ENCODE measurements at regions not wholly inside any gene's neighbourhood (a gene's known extent, or its start where the extent isn't known, plus 50 kb on each side); places are given as distances from the start of the nearest gene placed in this dataset.

DNA sequence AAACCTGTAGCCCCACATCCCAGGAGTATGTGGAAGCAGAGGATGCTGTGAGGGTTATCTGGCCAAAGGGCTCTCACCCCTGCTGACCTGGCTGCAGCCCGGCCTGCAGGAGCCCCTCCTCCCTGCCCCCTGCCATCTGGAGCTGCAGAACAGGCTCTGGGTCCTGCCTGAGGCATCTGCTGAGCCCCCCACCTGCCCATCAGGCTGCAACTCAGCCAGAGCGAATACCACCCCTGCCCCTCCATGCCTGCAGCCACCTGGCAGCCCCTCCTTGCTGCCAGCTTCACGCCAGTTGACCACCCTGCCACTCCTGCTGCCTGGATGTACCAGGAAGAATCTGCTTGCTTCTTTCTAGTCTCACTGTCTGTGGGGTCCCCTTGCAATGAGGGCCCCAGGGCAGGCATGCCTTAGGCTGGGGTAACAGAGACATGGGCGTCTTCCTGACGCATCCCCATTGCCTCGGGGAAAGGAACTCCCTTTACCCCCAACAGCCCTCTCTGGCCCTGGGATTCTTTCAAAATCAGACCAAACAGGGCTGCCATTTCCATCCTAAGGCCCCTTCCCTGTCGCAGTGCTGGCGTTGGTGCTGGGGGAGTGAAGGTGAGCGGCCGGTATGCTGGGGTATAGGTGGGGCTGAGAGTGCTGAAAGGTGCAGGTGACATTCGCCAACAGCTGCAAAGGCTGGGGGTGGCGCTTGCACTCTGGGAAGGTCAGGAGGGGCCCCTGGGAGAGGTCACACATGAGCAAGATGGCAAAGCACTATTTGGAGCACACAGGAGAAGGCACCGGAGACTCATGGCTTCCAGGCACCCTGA is 1334.6 kb downstream of the TBC1D22A start:
- CTCF ChIA-PET, result no interaction called here
- POLR2A ChIA-PET (ENCODE audit: unreplicated experiment), result no interaction called here
- BruUV-seq (replicated peaks), result no TSS peak

DNA sequence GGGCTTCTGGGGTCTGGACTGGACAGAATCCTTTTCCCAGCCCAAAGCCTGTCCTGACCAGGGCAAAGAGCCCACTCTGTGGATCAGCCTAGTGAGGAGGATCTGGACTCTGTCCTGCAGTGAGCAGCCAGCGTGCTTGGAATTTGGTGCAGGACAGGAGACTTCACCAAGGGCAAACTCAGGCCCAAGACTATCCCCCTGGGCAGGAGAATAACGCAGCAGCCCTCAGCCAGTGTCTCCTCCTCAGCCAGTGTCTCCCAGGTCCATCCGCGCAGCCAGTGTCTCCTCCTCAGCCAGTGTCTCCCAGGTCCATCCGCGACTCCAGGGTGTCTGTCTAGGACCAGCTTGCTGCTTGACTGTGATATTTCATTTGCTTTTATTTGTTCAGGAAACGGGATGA is 1334.0 kb downstream of the TBC1D22A start:
- TF ChIP-seq, protein P1, sequence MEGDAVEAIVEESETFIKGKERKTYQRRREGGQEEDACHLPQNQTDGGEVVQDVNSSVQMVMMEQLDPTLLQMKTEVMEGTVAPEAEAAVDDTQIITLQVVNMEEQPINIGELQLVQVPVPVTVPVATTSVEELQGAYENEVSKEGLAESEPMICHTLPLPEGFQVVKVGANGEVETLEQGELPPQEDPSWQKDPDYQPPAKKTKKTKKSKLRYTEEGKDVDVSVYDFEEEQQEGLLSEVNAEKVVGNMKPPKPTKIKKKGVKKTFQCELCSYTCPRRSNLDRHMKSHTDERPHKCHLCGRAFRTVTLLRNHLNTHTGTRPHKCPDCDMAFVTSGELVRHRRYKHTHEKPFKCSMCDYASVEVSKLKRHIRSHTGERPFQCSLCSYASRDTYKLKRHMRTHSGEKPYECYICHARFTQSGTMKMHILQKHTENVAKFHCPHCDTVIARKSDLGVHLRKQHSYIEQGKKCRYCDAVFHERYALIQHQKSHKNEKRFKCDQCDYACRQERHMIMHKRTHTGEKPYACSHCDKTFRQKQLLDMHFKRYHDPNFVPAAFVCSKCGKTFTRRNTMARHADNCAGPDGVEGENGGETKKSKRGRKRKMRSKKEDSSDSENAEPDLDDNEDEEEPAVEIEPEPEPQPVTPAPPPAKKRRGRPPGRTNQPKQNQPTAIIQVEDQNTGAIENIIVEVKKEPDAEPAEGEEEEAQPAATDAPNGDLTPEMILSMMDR (conservative IDR thresholded peaks at IDR 0.05; ENCODE audit: low read depth, low read length), result no peak
- TF ChIP-seq EZH2phosphoT487 (IDR thresholded peaks at IDR 0.05; ENCODE audit: borderline replicate concordance, low read length) (no peak), EZH2 (IDR thresholded peaks at IDR 0.05; ENCODE audit: low read length, unreplicated experiment) (no peak)
- no peak overlapping the region for H3K4me3 ChIP-seq (ENCODE audit: low read length)
- H3K9me2 ChIP-seq (replicated peaks; ENCODE audit: low read length), result no peaks in the 10 kb centered on the region
- no peak overlapping the region for H3K27ac ChIP-seq (ENCODE audit: low read length)
- no peaks in the 10 kb centered on the region for H3K9me3 ChIP-seq (ENCODE audit: low read length)
- no peak overlapping the region for H3K9ac ChIP-seq (ENCODE audit: low read length)
- DNase-seq (no peak), ATAC-seq (no peak)
- H3F3A ChIP-seq (ENCODE audit: low read length, unreplicated experiment), result no peaks in the 10 kb centered on the region
- H3K4me1 ChIP-seq (ENCODE audit: insufficient read depth, low read length), result no peaks in the 10 kb centered on the region
- H2AFZ ChIP-seq (ENCODE audit: low read length), result no peak overlapping the region
- intact Hi-C loops (cut with micrococcal nuclease), result no loop called here
- BruUV-seq (replicated peaks), result no TSS peak
- H3K79me2 ChIP-seq (ENCODE audit: low read length), result no peaks in the 10 kb centered on the region
- H3K4me2 ChIP-seq (ENCODE audit: low read length), result no peak overlapping the region
- POLR2A ChIA-PET (ENCODE audit: unreplicated experiment), result no interaction called here
- CTCF ChIA-PET, result no interaction called here
- H4K20me1 ChIP-seq (ENCODE audit: low read length), result no peaks in the 10 kb centered on the region
- 0 out of 2 replicates have a peak, but pooled peaks cover 3% of the 10 kb centered on the region for H3K27me3 ChIP-seq (ENCODE audit: low read length)
- H3K36me3 ChIP-seq (ENCODE audit: low read depth, low read length), result no peaks in the 10 kb centered on the region

More for the DNA sequence above, 1334.6 kb downstream of the TBC1D22A start:
- Histone ChIP-seq H3K27me3 (ENCODE audit: low read length) (0 out of 2 replicates have a peak, but pooled peaks cover 3% of the 10 kb centered on the region), H3K9me2 (replicated peaks; ENCODE audit: low read length) (no peaks in the 10 kb centered on the region), H3K36me3 (ENCODE audit: low read depth, low read length) (no peaks in the 10 kb centered on the region), H3K4me3 (ENCODE audit: low read length) (no peak overlapping the region), H3K27ac (ENCODE audit: low read length) (no peak overlapping the region), H3K79me2 (ENCODE audit: low read length) (no peaks in the 10 kb centered on the region), H4K20me1 (ENCODE audit: low read length) (no peaks in the 10 kb centered on the region), H3K4me2 (ENCODE audit: low read length) (no peak overlapping the region), H3K4me1 (ENCODE audit: insufficient read depth, low read length) (no peaks in the 10 kb centered on the region), H3K9ac (ENCODE audit: low read length) (no peak overlapping the region), H3F3A (ENCODE audit: low read length, unreplicated experiment) (no peaks in the 10 kb centered on the region), H2AFZ (ENCODE audit: low read length) (no peak overlapping the region), H3K9me3 (ENCODE audit: low read length) (no peaks in the 10 kb centered on the region)
- intact Hi-C loops (cut with micrococcal nuclease), result no loop called here
- TF ChIP-seq EZH2phosphoT487 (IDR thresholded peaks at IDR 0.05; ENCODE audit: borderline replicate concordance, low read length) (no peak), EZH2 (IDR thresholded peaks at IDR 0.05; ENCODE audit: low read length, unreplicated experiment) (no peak)
- TF ChIP-seq, protein P1 (conservative IDR thresholded peaks at IDR 0.05; ENCODE audit: low read depth, low read length), result no peak
- ATAC-seq, result no peak
- DNase-seq, result no peak

DNA sequence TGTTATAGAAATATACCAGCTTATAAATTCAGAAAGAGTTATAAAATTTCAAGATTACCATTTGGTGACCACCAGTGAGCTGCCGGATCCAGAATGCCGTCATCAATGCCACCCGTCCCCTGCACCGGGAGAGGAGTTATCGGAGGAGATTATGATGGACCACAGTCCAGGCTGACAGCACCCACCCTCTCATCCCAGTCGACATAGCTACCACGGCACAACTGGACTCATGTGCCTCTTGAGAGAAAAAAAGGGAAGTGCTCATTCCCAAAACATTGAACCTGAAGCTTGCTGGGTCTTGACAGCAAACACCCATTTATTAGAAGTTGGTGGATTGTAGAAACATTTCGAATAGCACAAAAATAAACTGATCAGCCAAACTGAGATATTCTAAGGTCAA is 1331.5 kb downstream of the TBC1D22A start:
- Histone ChIP-seq H3K9me2 (replicated peaks; ENCODE audit: low read length) (no peaks in the 10 kb centered on the region), H3K9me3 (ENCODE audit: low read length) (no peaks in the 10 kb centered on the region), H2AFZ (ENCODE audit: low read length) (no peak overlapping the region), H3K36me3 (ENCODE audit: low read depth, low read length) (no peaks in the 10 kb centered on the region), H3K4me3 (ENCODE audit: low read length) (no peak overlapping the region), H3K79me2 (ENCODE audit: low read length) (no peaks in the 10 kb centered on the region), H3K4me1 (ENCODE audit: insufficient read depth, low read length) (no peaks in the 10 kb centered on the region; the same call in 1 of the 2 replicates), H3K27me3 (ENCODE audit: low read length) (0 out of 2 replicates have a peak, but pooled peaks cover 3% of the 10 kb centered on the region), H3K27ac (ENCODE audit: low read length) (no peak overlapping the region), H4K20me1 (ENCODE audit: low read length) (no peaks in the 10 kb centered on the region), H3K9ac (ENCODE audit: low read length) (no peak overlapping the region), H3K4me2 (ENCODE audit: low read length) (no peak overlapping the region), H3F3A (ENCODE audit: low read length, unreplicated experiment) (no peaks in the 10 kb centered on the region)
- TF ChIP-seq, protein P1 (conservative IDR thresholded peaks at IDR 0.05; ENCODE audit: low read depth, low read length), result no peak
- TF ChIP-seq EZH2 (IDR thresholded peaks at IDR 0.05; ENCODE audit: low read length, unreplicated experiment) (no peak), EZH2phosphoT487 (IDR thresholded peaks at IDR 0.05; ENCODE audit: borderline replicate concordance, low read length) (no peak)
- ChIA-PET POLR2A (ENCODE audit: unreplicated experiment) (no interaction called here), CTCF (no interaction called here)
- intact Hi-C loops (cut with micrococcal nuclease), result no loop called here
- BruUV-seq (replicated peaks), result no TSS peak
- no peak for ATAC-seq
- DNase-seq, result no peak

Measured in PC-3 (cell line).